ENCODE measurements at regions not wholly inside any gene's neighbourhood (a gene's known extent, or its start where the extent isn't known, plus 50 kb on each side); places are given as distances from the start of the nearest gene placed in this dataset.
"Not testable (repeated sequence)": the region's sequence is repeated elsewhere in the genome, so short reads cannot be mapped to it uniquely, and the experiment has no call there.

DNA sequence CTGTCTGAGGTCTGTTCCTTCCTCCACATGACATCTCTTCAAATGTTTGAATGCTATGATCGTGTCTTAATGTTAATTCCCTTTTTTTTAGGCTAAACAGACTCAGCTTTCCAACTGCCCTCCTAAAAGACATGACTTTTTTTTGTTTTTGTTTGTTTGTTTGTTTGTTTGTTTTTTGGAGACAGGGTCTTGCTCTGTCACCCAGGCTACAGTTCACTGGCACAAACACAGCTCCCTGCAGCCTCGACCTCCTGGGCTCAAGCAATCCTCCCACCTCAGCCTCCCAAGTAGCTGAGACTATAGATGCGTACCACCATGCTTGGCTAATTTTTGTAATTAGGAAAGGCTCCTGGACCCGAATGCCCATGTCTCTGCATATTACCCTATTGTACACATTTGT lies 176.5 kb downstream of the ABCA8 start:
- no peak for DNase-seq

DNA sequence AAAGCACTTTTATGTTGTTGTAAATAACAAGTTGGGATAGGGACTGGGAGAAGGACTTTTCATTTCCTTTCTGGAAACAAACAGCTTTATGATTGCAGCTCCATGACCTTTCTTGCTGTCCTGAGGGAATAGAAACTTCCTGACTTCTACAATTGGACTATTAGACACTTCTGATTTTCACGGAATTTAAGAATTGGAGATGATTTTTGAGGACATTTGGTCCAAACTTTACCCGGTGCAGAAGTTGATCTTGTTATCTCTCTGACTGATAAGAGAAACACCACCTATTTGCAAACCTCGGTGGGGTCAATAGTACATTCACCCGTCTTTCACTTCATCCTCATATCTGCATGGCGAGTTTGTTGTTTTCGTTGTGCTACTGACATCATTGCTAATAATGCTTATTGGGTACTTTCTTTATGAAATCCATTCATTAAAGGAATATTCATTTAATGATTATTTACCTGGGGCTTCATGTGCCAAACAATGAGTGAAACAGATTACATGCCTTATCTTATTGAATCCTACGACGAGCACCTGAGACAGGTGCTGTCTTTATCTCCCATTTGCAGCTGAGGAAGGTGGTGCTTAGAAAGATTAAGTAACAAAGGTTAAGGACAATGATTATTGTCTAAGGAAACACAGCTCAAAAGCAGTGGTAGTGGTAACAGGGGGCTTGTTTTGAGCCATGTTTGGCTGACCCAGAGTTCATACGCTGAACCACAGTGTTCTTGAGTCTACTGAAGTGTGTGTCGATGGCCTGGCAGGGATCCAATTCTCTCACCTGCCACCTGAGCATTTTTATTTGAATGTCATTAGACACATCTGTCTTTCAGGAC lies 176.9 kb upstream of the FAM20A start:
- DNase-seq, result no peak

DNA sequence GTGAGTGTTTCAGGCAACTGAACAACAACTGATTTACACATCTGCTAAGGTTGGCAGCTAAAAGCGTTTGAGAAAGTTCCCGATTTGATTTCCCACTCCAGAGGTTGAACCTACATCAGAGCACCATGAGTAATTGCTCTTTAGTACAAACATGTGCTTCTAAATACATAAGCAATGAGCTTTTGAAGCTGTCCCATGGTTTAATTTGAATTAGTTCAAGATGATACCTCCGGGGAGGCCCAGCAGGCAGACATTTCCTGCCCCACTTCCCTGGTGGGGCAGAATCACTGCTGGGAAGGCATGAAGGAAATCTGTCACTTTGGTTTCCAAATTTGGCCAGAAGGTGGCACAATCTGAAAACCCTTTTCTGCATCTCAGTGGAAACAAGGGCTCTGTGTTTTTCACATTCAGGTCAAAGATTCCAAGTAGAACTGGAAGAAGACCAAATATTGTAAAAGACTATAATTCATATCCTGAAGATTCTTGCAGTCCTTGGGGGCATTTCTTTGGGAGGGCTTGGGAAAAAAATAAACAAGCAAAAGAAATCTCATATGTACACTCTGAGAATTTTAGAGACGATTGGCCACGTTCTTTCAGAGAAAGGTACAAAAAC lies 176.2 kb upstream of the FAM20A start:
- peak; percentile 10 for DNase-seq

DNA sequence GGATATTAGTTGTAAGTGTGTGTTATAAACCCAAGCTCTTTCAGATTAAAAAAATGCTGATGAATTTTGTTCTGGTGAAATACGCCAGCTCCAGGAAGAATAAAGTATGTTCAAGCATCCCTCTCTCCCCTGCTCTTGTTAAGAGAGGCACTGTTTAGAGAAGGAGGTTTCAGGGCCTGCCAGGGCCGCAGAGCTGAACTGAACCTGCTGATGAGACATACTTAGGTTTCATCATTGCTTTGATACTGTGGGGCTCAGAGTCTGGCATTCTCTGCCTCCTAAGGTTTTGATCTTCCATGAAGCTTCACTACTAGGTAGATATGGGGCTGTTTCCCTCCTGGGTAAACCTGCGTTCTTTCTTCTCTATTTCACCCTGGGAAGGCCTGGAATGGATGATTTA lies 175.3 kb upstream of the FAM20A start:
- DNase-seq, result no peak

DNA sequence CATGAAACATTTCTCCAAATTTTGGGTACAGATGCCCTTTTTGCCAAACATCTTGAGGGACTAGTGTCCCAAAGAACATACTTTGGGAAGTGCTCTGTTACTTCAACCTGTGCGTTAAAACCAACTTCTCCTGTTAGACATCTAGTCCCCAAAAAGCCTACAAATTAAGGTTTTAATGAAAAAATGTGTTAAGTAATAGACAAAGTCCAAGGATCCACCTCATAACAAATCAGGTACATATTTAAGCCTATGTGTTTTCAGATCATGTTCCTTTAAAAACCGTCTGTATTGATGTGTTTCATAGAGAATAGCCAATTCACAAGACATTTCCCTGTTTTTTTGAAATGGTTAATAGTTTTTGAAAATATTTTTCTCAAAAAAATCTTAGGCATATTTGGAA lies 174.8 kb upstream of the FAM20A start:
- no peak for DNase-seq

DNA sequence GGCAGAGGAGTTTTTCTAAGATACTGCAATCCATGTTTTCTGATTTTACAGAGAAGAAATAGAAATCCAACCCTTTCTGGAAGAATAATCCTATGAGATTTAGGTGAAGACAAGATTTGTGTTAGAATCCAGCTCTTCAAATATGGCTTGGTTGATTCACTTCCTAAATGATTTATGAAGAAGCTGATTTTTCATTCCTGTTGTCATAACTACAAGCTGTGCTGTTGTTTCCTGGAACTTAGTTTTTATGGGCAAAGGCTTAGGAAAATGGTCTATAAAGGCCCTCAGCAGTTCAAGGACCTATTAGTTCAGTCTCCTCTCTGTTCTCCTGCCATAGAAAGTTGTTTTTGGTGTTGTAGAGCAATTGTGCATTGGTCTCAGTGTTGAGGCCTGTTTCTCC lies 174.2 kb upstream of the FAM20A start:
- no peak for DNase-seq

DNA sequence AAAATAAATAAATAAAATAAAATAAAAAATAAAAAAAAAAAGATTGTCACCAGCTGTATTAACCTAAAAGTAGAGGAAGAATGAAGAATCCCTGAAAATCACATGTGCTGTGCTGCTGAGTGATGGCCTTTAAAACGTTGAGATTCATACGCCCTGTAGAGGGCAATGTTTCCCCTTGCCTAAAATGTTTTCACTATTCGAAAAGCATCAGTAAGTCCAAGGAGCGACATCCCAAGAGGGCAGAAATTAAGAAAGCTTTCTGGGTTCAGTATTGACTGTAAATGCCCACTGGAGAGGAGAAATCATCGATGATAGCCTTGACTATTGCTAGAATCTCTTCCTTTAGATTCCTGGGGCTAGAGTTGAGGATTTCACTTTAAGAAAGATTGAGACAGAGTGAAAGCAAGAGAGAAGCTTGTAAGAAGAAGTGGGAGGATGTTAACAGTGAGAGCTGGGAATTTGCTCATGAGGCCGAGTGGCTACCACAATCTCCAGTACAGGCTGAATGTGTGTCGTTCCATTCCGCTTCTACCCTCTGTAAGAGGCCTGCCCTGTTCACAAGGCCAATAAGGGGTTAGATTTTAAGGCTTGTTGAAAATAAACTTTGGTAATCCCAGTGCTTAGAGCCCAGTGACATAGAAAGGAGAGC lies 170.8 kb upstream of the FAM20A start:
- peak; percentile 25 for DNase-seq

DNA sequence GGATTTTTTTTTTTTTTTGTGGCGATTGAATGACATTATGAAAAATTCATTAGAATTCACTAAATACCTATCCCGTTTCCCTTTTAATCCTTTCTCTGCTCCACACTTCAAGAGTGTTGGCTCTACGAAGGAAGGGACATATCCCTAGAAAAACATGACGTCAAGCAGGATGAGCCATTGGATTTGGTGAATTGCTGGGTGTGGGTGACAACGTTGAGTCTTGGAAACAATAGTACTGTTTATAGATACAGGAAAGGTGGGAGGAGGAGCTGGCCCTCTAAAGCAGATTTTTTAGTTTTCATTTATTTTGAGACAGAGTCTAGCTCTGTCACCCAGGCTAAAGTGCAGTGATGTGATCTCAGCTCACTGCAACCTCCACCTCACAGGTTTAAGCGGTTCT lies 167.6 kb upstream of the FAM20A start:
- no peak for DNase-seq

DNA sequence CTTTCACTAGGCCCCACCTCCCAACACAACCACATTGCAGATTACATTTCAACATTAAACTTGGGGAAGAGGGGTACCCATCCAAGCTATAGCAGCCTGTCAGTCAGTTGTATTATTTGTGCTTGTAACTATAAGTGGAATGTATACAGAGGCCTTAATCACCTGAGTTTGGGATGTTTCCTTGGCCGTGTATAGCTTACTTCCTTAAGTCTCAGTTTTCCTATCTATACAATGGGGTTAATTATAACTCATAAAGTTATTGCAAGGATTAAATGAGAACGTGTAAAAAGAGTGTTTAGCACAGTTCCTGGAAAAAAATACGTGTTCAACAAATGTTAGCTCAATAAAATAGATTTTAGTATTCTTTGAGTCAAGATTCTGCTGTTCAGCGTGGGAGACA lies 165.5 kb upstream of the FAM20A start:
- no peak for DNase-seq

DNA sequence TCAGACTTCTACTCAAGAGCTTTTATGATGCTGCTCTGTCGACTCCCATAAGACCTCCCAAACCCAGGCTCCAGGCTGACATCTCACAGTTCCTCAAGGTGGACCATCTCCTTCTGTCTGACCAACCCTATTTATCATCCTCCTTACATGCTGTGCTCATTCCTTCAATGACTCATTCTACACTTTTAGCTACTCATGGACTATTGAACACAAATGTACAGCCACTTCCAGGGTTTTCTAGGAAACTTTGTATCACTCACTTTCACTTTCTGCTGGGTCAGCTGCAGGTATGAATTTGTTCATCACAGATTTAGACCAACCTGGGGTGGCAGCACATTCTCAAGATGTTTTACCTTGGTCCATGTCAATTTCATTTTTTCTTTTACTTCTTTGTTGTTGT lies 162.4 kb upstream of the FAM20A start:
- DNase-seq, result no peak

DNA sequence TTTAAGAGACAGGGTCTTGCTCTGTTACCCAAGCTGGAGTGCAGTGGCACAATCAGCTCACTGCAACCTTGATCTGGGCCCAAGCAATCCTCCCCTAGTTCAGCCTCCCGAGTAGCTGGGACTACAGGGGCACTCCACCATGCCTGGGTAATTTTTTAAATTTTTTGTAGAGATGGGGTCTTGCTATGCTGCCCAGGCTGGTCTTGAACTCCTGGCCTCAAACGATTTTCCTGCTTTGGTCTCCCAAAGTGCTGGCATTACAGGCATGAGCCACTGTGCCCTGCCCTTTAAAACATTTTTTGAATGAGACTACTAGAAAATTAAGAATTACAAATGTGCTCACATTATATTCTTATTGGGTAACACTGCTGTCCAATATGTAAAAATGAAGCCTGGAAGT lies 161.7 kb upstream of the FAM20A start:
- DNase-seq, result no peak

DNA sequence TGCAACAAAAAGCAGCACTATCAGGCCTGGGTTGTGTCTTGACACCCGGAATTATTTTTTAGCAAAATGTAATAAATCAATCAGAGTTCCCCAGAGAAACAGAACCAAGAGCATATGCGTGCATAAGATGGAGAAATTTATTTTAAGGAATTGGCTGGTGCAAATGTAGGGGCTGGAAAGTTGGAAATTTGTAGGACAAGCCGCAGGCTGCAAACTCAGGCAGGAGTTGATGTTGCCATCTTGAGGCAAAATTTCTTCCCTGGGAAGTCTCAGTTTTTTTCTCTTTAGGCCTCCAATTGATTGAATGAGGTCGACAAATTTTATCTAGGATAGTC lies 158.9 kb upstream of the FAM20A start:
- no peak for DNase-seq

DNA sequence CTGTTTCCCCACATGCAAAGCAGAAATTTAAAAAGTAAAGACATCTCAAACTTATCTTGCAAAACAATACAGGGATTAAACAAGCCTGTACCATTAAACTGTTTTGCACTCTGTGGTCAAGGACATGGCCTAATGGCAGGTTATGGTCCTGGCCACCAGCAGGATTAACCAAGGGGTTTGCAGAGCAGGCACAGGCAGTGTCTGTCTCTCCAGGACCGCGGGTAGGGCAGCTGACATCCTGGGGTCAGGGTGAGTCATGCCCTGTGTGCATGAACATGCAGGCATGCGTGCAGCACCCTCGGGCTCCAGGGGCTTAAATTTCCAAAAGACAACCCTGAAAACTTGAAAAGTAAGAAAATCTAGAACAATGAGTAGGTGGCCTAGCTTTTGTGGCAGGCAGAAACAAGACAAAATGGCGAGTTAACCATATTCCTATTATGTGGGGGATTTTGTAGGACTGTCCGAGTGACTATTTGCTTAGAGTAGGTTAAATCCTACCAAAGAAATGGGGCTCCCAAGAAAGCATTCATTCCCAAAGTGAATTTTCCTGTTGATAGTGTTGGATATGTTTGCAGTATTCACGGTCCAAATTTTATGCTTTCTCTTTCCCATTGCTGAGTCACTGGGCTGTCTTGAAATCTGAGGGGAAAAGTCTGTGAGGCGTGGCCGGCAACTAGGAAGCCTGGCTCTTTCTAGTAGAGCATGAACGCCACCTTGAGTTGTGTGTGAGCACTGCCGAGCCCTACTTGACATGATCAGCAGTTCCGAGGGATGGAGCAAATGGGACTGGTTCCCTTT lies 158.4 kb upstream of the FAM20A start:
- DNase-seq, result peak; percentile 76

DNA sequence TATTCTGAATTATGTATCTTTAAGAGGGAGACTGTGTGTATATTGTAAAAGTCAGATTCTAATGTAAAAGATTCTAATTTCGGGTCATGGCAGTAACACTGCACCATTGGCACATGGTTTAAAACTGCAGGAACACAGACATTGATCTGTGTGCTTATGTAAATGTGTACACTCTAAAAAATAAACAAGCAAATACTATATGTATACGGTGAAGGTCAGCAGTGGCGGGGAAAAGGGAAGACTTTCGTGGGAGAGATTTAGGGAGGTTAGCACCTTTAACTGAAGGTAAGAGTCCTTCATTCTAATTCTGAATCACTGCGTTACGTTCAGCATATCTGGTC lies 157.8 kb upstream of the FAM20A start:
- no peak for DNase-seq

DNA sequence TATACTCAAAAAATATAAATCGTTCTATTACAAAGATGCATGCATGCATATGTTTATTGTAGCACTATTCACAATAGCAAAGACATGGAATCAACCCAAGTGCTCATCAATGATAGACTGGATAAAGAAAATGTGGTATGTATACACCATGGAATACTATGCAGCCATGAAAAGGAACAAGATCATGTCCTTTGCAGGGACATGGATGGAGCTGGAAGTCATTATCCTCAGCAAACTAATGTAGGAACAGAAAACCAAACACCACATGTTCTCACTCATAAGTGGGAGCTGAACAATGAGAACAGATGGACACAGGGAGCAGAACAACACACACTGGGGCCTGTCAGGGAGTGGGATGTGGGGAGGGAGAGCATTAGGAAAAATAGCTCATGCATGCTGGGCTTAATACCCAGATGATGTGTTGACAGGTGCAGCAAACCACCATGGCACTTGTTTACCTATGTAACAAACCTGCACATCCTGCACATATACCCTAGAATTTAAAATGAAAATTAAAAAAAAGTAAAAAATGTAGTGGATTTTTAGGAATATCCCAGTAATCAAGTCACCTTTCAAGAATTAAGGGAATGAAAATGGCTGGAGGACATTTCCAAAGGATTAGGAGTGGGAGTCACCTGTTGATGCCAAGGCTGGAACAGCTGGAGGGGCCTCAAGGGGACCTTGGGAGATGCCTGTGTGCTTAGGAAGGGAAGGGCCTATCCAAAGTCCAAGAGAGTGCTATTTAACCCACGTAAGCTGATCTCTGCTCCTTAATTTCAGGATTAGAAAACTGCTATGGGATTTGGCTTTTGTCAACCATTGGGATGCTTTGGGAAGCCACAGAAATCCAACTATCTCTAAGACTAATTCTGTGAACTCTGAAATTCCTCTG lies 156.9 kb upstream of the FAM20A start:
- DNase-seq, result not testable (repeated sequence)

DNA sequence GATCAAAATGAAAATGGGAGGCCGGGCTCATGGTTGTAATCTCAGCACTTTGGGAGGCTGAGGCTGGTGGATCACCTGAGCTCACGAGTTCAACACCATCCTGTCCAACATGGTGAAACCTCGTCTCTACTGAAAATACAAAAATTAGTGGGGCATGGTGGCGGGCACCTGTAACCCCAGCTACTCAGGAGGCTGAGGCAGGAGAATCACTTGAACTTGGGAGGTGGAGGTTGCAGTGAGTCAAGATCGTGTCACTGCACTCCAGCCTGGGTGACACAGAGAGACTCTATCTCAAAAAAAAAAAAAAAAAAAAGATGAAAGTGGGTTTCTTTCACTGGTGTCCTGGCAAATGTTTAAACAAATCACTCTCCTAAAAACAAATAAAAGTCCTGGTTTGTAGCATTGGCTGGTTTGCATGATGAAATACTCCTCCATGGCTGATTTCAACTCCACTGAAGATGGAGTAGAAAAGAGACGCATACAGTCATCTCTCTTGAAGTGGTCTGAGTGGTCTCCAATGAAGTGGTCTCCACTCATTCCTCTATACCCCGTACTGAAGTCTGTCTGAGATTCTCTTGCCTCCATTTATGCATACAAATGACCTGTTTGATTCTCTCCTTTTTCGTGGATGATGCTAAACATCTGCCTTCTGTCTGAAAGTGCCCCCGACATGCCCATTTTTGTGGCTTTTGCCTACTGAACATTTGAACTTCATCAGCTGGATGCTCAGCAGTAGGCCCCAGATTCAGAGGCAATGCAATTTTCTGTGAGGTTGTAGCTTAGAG lies 153.0 kb upstream of the FAM20A start:
- no peak for DNase-seq

DNA sequence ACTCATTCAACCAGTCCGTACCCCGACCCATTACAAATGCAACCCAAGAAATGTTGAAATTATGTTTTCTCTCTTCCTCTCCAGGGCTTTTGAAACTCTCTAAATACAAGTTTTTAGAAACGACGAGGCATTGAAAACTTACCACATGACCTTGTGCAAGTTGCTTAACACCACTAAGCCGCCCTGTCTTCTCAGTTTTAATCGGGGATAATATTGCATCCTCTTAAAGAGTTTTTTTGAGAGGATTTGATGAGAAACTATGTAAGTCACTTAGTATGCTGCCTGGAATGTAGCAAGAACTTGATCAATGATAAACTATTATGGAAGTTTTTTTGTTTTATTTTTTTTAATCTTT lies 149.0 kb upstream of the FAM20A start:
- no peak for DNase-seq

DNA sequence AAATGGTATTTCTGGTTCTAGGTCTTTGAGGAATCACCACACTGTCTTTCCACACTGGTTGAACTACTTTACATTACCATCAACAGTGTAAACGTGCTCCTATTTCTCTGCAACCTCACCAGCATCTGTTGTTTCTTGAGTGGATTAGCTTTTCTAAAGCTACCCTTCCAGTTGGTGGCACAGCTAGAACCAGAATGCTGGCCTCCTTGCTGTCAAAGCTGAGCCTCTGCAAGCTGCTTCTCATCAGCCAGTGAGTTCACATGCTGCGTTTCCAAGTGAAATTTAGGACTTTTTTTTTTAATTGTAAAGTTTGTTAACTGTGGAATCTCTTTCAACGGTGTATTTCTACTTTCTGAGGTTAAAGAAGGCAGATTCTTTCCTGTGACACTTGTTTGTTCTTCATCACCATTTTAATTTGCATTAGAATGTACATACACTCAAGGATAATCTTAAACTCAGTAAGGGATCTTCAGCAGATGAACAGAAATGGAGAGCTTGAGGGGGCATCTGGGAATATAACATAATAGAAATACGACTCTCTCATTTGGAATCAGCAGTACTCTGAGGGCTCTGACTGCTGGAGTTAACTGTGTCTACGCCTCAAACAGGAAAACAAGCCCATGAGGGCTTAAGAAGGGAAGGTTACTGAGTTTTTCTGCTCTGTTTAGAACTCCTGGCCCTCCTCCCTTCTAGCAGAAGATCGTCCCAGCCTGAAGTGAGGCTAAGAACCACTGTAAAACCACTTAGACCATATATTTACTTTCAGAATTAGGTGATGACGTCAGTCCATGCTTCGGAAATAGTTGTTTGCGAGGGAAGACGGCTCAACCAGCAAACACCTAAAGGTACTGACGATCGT lies 148.4 kb upstream of the FAM20A start:
- DNase-seq, result no peak

DNA sequence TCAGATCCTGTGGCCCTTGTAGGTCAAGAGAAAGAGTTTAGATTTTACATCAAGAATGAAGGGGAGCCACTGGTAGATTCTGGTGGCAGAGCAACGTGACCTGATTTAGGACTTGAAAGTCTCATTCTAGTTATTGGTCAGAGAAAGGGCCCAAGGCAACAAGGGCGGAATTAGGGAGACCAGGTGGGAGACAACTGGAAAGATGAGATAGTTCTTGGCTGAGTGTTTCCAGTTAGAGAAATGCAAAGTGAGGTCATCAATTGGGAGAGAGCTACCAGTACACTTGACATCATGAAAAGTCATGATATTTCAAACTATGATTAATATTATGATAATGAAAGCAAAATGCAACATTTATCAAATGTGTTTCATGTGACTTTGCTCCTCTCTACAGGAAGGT lies 147.2 kb upstream of the FAM20A start:
- no peak for DNase-seq

DNA sequence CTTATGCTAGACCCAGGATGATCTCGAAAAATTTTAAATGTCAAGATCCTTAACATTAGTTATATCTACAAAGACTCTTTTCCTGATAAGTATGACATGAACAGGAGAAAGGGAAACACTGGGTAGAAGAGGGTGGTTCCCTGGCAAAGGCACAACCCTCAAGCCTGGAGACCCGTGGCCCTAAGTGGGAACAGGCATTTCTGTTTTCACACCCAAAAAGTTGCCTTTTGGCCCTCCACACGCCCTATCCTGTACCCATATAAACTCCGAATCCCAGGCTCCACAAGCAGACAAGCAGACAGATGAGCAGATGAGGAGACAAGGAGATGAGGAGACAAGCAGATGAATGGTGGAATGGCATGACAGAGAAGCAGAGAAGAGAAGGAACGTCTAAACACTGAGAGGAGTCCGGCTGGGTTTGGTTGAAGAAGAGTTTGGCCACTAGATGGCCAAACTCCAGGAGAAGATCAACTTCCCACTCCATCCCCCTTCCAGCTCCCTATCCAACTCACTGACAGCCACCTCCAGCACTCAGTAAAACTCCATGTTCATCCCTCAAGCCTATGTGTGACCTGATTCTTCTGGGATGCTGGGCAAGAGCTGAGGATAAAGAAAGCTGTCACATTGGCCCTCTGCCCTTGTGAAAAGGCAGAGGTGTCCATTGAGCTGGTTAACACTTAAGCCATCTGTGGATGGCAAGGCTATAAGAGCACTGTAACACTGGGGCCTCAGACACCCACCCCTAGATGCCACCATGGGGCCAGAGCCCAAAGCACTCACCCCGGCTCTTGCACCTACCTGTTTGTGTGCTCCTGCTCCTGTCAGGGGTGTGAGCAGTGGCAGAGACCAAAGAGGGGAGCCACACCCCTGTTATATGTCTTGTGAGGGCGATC lies 139.6 kb upstream of the FAM20A start:
- DNase-seq, result no peak

Measured in NCI-H1092 (cell line).